HL-60 (cell line): ENCODE measurements at regions not wholly inside any gene's neighbourhood (a gene's known extent, or its start where the extent isn't known, plus 50 kb on each side); places are given as distances from the start of the nearest gene placed in this dataset.

Experiments
- GABPA ChIP-seq: IDR thresholded peaks from 2 replicates; pipeline ENCODE4 v1.6.1; 2012; ENCODE audit warnings: low read depth
- POLR2AphosphoS5 ChIP-seq: IDR thresholded peaks from 2 replicates; pipeline ENCODE4 v1.6.1; 2012; ENCODE audit warnings: low read depth
- REST ChIP-seq: IDR thresholded peaks from 2 replicates; pipeline ENCODE4 v1.6.1; 2012; ENCODE audit warnings: low read depth; ENCODE audit not compliant: insufficient replicate concordance
- TF ChIP-seq, protein P1 (sequence below): IDR thresholded peaks from one replicate; pipeline ENCODE4 v1.5.1; 2011; ENCODE audit warnings: low read length, control low read depth, inconsistent platforms; ENCODE audit not compliant: insufficient read depth

- TF ChIP-seq, protein P1, sequence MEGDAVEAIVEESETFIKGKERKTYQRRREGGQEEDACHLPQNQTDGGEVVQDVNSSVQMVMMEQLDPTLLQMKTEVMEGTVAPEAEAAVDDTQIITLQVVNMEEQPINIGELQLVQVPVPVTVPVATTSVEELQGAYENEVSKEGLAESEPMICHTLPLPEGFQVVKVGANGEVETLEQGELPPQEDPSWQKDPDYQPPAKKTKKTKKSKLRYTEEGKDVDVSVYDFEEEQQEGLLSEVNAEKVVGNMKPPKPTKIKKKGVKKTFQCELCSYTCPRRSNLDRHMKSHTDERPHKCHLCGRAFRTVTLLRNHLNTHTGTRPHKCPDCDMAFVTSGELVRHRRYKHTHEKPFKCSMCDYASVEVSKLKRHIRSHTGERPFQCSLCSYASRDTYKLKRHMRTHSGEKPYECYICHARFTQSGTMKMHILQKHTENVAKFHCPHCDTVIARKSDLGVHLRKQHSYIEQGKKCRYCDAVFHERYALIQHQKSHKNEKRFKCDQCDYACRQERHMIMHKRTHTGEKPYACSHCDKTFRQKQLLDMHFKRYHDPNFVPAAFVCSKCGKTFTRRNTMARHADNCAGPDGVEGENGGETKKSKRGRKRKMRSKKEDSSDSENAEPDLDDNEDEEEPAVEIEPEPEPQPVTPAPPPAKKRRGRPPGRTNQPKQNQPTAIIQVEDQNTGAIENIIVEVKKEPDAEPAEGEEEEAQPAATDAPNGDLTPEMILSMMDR = no peak
- TF ChIP-seq POLR2AphosphoS5 (no peak), GABPA (no peak), REST (no peak)
Observed at GRCh38 chr12:85531341-85531740, 251.3 kb downstream of the ALX1 start.
